GM12875 (cell line): ENCODE measurements at regions not wholly inside any gene's neighbourhood (a gene's known extent, or its start where the extent isn't known, plus 50 kb on each side); places are given as distances from the start of the nearest gene placed in this dataset.
"Not testable (repeated sequence)": the region's sequence is repeated elsewhere in the genome, so short reads cannot be mapped to it uniquely, and the experiment has no call there.

Experiments
- H3K4me3 ChIP-seq: one replicate; pipeline ENCODE4 v1.5.1; 2011; ENCODE audit warnings: low read depth, low read length, control low read depth
- TF ChIP-seq, protein P1 (sequence below): IDR thresholded peaks from 2 replicates; pipeline ENCODE4 v1.5.1; 2011; ENCODE audit warnings: low read depth, mild to moderate bottlenecking, control low read depth, inconsistent platforms, low read length, moderate library complexity, borderline replicate concordance; ENCODE audit not compliant: insufficient read depth

DNA sequence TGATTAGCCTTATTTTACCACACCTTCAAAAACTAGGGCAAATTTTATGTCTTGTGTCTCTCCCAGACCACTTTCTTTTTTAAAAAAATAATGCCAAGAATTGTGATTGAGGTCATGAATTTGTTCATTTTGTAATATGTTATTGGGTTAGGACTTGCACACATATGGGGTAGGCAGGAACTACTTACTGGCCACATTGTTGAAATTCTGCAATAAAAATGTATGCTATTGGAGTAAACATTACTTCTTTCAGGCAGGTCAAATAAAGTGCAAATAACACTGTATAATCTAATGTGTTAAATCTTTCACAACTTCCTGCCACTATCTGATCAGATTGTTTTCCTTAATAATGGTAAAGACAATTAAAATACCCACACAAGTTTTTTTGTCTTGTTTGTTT is 166.6 kb upstream of the COL11A1 start:
- TF ChIP-seq, protein P1, sequence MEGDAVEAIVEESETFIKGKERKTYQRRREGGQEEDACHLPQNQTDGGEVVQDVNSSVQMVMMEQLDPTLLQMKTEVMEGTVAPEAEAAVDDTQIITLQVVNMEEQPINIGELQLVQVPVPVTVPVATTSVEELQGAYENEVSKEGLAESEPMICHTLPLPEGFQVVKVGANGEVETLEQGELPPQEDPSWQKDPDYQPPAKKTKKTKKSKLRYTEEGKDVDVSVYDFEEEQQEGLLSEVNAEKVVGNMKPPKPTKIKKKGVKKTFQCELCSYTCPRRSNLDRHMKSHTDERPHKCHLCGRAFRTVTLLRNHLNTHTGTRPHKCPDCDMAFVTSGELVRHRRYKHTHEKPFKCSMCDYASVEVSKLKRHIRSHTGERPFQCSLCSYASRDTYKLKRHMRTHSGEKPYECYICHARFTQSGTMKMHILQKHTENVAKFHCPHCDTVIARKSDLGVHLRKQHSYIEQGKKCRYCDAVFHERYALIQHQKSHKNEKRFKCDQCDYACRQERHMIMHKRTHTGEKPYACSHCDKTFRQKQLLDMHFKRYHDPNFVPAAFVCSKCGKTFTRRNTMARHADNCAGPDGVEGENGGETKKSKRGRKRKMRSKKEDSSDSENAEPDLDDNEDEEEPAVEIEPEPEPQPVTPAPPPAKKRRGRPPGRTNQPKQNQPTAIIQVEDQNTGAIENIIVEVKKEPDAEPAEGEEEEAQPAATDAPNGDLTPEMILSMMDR, result no peak
- no peak overlapping the region for H3K4me3 ChIP-seq

- H3K4me3 ChIP-seq, result no peak overlapping the region
- TF ChIP-seq, protein P1, result no peak
Measured at GRCh38 chr1:103273106-103273505, 164.8 kb upstream of the COL11A1 start.

DNA sequence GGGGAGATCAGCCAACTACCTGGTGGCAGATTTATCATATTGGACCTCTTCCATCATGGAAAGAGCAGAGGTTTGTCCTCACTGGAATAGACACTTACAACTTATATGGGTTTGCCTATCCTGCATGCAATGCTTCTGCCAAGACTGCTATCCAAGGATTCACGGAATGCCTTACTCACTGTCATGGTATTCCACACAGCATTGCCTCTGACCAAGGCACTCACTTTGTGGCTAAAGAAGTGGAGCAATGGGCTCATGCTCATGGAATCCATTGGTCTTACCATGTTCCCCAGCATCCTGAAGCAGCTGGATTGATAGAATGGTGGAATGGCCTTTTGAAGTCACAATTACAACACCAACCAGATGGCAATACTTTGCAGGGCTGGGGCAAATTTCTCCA is 163.1 kb upstream of the COL11A1 start:
- not testable (repeated sequence) for H3K4me3 ChIP-seq

- H3K4me3 ChIP-seq, result no peak overlapping the region
- TF ChIP-seq, protein P1, result peak; percentile 34; the same call in 1 of the 2 replicates
Measured at GRCh38 chr1:103267893-103268292, 159.6 kb upstream of the COL11A1 start.

DNA sequence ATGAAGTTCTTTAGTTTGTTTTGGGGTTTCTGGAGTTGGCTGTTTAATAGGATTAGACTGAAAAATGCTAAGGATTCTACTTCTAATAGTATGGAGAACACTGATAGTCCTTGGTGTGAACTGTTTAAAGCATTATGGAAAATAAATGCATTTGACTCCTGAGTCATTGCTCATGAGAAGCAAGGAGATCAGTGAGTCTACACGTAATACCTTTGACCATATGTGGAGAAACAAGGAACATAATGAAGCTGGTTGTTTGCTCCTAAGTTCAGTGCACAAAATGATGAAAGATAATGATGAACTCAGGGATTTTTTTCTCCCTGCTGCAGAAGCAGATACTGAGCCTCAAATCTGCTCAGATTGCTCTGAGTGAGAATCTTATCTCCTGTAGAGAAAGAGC is 158.9 kb upstream of the COL11A1 start:
- no peak overlapping the region for H3K4me3 ChIP-seq
- TF ChIP-seq, protein P1, result no peak

DNA sequence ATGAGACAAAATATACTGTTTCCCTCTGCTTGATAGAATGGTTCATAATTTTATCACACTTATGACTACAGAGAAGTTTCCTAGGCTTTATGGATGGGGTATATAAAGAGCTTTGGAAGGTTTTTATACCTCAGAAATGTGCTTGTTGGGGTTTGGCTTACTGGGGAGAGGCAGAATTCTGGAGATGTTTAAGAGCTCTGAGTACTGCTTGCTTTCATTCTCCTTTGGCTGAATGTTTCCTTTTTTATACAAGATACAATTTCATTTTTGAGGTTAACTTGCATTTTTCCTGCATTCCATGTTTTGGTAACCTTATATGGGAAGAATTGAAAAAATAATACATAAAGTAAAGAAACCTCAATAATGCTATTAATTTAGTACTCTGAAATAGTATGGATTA is 157.7 kb upstream of the COL11A1 start:
- TF ChIP-seq, protein P1, result no peak
- no peak overlapping the region for H3K4me3 ChIP-seq

DNA sequence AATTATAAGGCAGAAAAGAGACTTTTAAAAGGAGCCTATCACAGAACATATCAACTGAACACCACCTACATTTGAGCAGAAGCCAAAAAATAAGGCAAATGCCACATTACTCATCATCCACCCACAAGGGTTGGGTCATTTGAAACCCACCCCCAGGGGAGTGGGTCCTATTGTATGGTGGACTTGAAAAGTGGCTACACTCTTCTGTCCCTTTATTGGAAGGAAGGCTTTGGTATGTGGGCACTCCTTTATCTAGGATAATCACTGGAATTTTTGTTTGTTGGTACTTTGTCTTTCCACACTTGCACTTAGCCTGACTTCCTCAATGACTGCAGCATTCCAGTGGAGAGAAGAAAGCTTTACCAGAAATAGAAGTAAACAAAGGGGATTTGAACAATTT is 157.2 kb upstream of the COL11A1 start:
- TF ChIP-seq, protein P1, result no peak
- H3K4me3 ChIP-seq, result no peak overlapping the region

GRCh38 chr1:103259982-103260381 is 151.7 kb upstream of the COL11A1 start:
- H3K4me3 ChIP-seq, result no peak overlapping the region
- TF ChIP-seq, protein P1, result no peak
